ENCODE measurements at regions not wholly inside any gene's neighbourhood (a gene's known extent, or its start where the extent isn't known, plus 50 kb on each side); places are given as distances from the start of the nearest gene placed in this dataset.

- no peak for TF ChIP-seq CTCF (IDR thresholded peaks at IDR 0.05 in 2 of 3, conservative IDR thresholded peaks at IDR 0.05 in 1 of 3; ENCODE audit: borderline replicate concordance in 1 of 3, insufficient read depth in 1 of 3, low read depth in 2 of 3, low read length in 2 of 3)
- no peak for TF ChIP-seq ATF3 (IDR thresholded peaks at IDR 0.05)
- TF ChIP-seq RAD21 (IDR thresholded peaks at IDR 0.05; ENCODE audit: low read depth), result no peak
- no peak for TF ChIP-seq POLR2AphosphoS5 (IDR thresholded peaks at IDR 0.05; ENCODE audit: low read depth, low read length)
- no peak for TF ChIP-seq SIN3A (IDR thresholded peaks at IDR 0.05; ENCODE audit: low read depth)
- no peak for TF ChIP-seq JUND (IDR thresholded peaks at IDR 0.05)
- TF ChIP-seq POLR2A (IDR thresholded peaks at IDR 0.05; ENCODE audit: borderline replicate concordance, extremely low read depth, insufficient read depth, insufficient read length), result no peak
- TF ChIP-seq SRF (IDR thresholded peaks at IDR 0.05; ENCODE audit: low read depth), result no peak
These were observed 731.7 kb downstream of the RFPL4B start for GRCh38 chr6:113078791-113079190.
